Mesothelial cell of epicardium (in vitro differentiated cells): ENCODE measurements at regions not wholly inside any gene's neighbourhood (a gene's known extent, or its start where the extent isn't known, plus 50 kb on each side); places are given as distances from the start of the nearest gene placed in this dataset.
A peak's percentile ranks its signal among the peaks of the same experiment; 100 is the strongest.

Source experiments
- DNase-seq, 2 experiments: peaks; one replicate each; pipeline ENCODE4 v3.0.0; 2021; ENCODE audit warnings: low spot score in 2 of 2; ENCODE audit not compliant: unreplicated experiment in 2 of 2
- H3K27ac Mint-ChIP-seq: 2 replicates; pipeline ENCODE4 v1.8.0; 2021; ENCODE audit warnings: mixed read lengths
- H3K27me3 Mint-ChIP-seq: 2 replicates; pipeline ENCODE4 v1.8.0; 2021; ENCODE audit warnings: low read depth, mixed read lengths
- H3K36me3 Mint-ChIP-seq: 2 replicates; pipeline ENCODE4 v1.8.0; 2021; ENCODE audit warnings: mixed read lengths
- H3K4me1 Mint-ChIP-seq: 2 replicates; pipeline ENCODE4 v1.8.0; 2021; ENCODE audit warnings: mixed read lengths
- H3K4me3 Mint-ChIP-seq: 2 replicates; pipeline ENCODE4 v1.8.0; 2021; ENCODE audit warnings: mild to moderate bottlenecking, moderate library complexity, mixed read lengths
- H3K9me3 Mint-ChIP-seq: 2 replicates; pipeline ENCODE4 v1.8.0; 2021; ENCODE audit warnings: mixed read lengths
- CTCF ChIP-seq: fragments of 200-600 bp; sonication (generic); IDR thresholded peaks from one replicate; pipeline ENCODE4 v1.5.0; 2021; ENCODE audit warnings: antibody characterized with exemption; ENCODE audit not compliant: unreplicated experiment

- DNase-seq = no peak
- no peak for TF ChIP-seq CTCF
- no peaks in the 10 kb centered on the region for H3K27me3 Mint-ChIP-seq
These were observed 72.0 kb downstream of the ALX1 start for GRCh38 chr12:85352016-85352415.

GRCh38 chr12:85356596-85357385, 76.8 kb downstream of the ALX1 start:
- Mint-ChIP-seq H3K4me3 (no peak overlapping the region), H3K9me3 (peaks cover 15% of the 10 kb centered on the region), H3K4me1 (peaks cover 40% of the 10 kb centered on the region), H3K27ac (peak overlapping the region; percentile 31), H3K36me3 (peaks cover 7% of the 10 kb centered on the region), H3K27me3 (no peaks in the 10 kb centered on the region)
- no peak for TF ChIP-seq CTCF
- no peak for DNase-seq

More at GRCh38 chr12:85352016-85352415, 72.0 kb downstream of the ALX1 start:
- no peak overlapping the region for H3K4me3 Mint-ChIP-seq
- H3K27ac Mint-ChIP-seq = no peak overlapping the region
- peaks cover 37% of the 10 kb centered on the region for H3K4me1 Mint-ChIP-seq
- H3K36me3 Mint-ChIP-seq = no peaks in the 10 kb centered on the region
- no peaks in the 10 kb centered on the region for H3K9me3 Mint-ChIP-seq

GRCh38 chr12:85357609-85358008, 77.6 kb downstream of the ALX1 start:
- Mint-ChIP-seq H3K27me3 (no peaks in the 10 kb centered on the region), H3K36me3 (peaks cover 7% of the 10 kb centered on the region), H3K27ac (no peak overlapping the region), H3K4me1 (peaks cover 40% of the 10 kb centered on the region), H3K4me3 (no peak overlapping the region), H3K9me3 (peaks cover 15% of the 10 kb centered on the region)
- DNase-seq = no peak
- no peak for TF ChIP-seq CTCF

GRCh38 chr12:85358715-85359114, 78.7 kb downstream of the ALX1 start:
- H3K36me3 Mint-ChIP-seq = peaks cover 7% of the 10 kb centered on the region
- no peak for TF ChIP-seq CTCF
- peaks cover 15% of the 10 kb centered on the region for H3K9me3 Mint-ChIP-seq
- H3K4me1 Mint-ChIP-seq = peaks cover 32% of the 10 kb centered on the region
- H3K27me3 Mint-ChIP-seq = no peaks in the 10 kb centered on the region
- no peak for DNase-seq
- no peak overlapping the region for H3K4me3 Mint-ChIP-seq
- no peak overlapping the region for H3K27ac Mint-ChIP-seq

- DNase-seq = no peak
- TF ChIP-seq CTCF = no peak
- Mint-ChIP-seq H3K27me3 (no peaks in the 10 kb centered on the region), H3K4me1 (peaks cover 5% of the 10 kb centered on the region), H3K4me3 (no peak overlapping the region), H3K27ac (no peak overlapping the region), H3K9me3 (peaks cover 19% of the 10 kb centered on the region), H3K36me3 (peaks cover 7% of the 10 kb centered on the region)
These were observed 83.6 kb downstream of the ALX1 start for GRCh38 chr12:85363382-85364190.
